Adrenal gland (tissue), 5 donors: ENCODE measurements at regions not wholly inside any gene's neighbourhood (a gene's known extent, or its start where the extent isn't known, plus 50 kb on each side); places are given as distances from the start of the nearest gene placed in this dataset.

Experiments
- POLR2A ChIP-seq, 2 donors: fragments of 450-650 bp; IDR thresholded peaks; one replicate each; pipeline ENCODE4 v1.6.1; 2017; ENCODE audit warnings: antibody characterized with exemption in 2 of 2, mild to moderate bottlenecking in 2 of 2, moderate library complexity in 1 of 2
- TF ChIP-seq, protein P1 (sequence below), 6 experiments: fragments of 450-650 bp in 4 of 6; fragments of 200-600 bp in 2 of 6; sonication (generic) in 1 of 6; IDR thresholded peaks; 1 replicate in 5 of 6; 2 replicates in 1 of 6; pipeline versions ENCODE4 v1.5.1 to v1.8.0; 2016 to 2021; ENCODE audit warnings: antibody characterized with exemption in 6 of 6, mild to moderate bottlenecking in 2 of 6, moderate library complexity in 1 of 6
- donor health status: DM: no; HTN: no; CAD: no.

DNA sequence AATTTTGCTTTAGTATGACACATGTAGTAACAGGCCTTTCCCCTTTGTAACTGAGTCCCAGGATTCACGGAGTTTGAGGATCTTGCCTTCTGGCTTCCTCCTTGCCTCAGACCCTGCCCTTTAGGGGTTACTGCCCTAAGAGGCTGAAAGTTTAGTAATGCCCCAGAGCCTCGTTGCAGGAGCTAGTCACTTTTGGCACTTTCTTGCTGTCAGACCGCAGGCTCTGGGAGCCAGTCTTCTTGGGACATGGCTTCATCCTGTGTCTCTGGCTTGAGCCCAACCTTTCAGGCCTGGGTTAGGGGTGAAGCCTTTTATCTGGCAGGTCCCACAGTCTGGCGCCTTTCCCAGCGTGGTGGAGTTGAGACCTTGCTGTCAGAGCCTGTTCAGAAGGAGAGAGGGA lies 185.6 kb upstream of the DMRT1 start:
- TF ChIP-seq, protein P1, sequence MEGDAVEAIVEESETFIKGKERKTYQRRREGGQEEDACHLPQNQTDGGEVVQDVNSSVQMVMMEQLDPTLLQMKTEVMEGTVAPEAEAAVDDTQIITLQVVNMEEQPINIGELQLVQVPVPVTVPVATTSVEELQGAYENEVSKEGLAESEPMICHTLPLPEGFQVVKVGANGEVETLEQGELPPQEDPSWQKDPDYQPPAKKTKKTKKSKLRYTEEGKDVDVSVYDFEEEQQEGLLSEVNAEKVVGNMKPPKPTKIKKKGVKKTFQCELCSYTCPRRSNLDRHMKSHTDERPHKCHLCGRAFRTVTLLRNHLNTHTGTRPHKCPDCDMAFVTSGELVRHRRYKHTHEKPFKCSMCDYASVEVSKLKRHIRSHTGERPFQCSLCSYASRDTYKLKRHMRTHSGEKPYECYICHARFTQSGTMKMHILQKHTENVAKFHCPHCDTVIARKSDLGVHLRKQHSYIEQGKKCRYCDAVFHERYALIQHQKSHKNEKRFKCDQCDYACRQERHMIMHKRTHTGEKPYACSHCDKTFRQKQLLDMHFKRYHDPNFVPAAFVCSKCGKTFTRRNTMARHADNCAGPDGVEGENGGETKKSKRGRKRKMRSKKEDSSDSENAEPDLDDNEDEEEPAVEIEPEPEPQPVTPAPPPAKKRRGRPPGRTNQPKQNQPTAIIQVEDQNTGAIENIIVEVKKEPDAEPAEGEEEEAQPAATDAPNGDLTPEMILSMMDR (IDR thresholded peaks at IDR 0.05): no peak
- TF ChIP-seq POLR2A (IDR thresholded peaks at IDR 0.05): no peak
